SK-N-SH (cell line): ENCODE measurements at regions not wholly inside any gene's neighbourhood (a gene's known extent, or its start where the extent isn't known, plus 50 kb on each side); places are given as distances from the start of the nearest gene placed in this dataset.

Experiments used
- CTCF ChIA-PET: fragments of 300-600, 350-600 bp; formaldehyde crosslinking; extraction: SDS; loops from one replicate; lab custom pipeline; 2021; lab: Yijun Ruan, JAX
- POLR2A ChIA-PET: fragments of 350-600 bp; sonication (Branson Sonifier 250); formaldehyde crosslinking; extraction: SDS; loops from one replicate; lab custom pipeline; 2020; ENCODE audit warnings: antibody characterized with exemption, inconsistent platforms; lab: Yijun Ruan, JAX
- DNase-seq: peaks from one replicate; pipeline ENCODE4 v3.0.0; 2012
- H2AFZ ChIP-seq: fragments of 200-600 bp; sonication (generic); 2 replicates; pipeline ENCODE4 v1.8.1; 2016; ENCODE audit warnings: antibody characterized with exemption, mild to moderate bottlenecking, low read depth
- H3F3A ChIP-seq: fragments of 200-600 bp; sonication (generic); replicated peaks from 2 replicates; pipeline ENCODE3; 2016; ENCODE audit warnings: antibody characterized with exemption, mild to moderate bottlenecking; ENCODE audit not compliant: insufficient read depth
- H3K27ac ChIP-seq, 2 experiments: fragments of 200-500 bp in 1 of 2; fragments of 200-600 bp in 1 of 2; sonication (Bioruptor generic) in 1 of 2; sonication (generic), shearing (Covaris generic) in 1 of 2; 2 replicates each; pipeline versions ENCODE4 v1.5.1 to v1.6.1; 2014 to 2016; ENCODE audit warnings: low read depth in 2 of 2, inconsistent platforms in 1 of 2, low read length in 1 of 2, mild to moderate bottlenecking in 1 of 2, mixed read lengths in 1 of 2
- H3K27me3 ChIP-seq: fragments of 200-600 bp; sonication (generic), shearing (Covaris generic); 2 replicates; pipeline ENCODE4 v1.6.1; 2016; ENCODE audit warnings: mixed run types; ENCODE audit not compliant: insufficient read depth
- H3K36me3 ChIP-seq, 2 experiments: fragments of 200-500 bp in 1 of 2; fragments of 200-600 bp in 1 of 2; sonication (Bioruptor generic) in 1 of 2; sonication (generic) in 1 of 2; replicated peaks in 1 of 2; 2 replicates each; pipeline versions ENCODE3 to v1.5.1; 2014 to 2016; ENCODE audit warnings: low read length in 1 of 2, mild to moderate bottlenecking in 1 of 2; ENCODE audit not compliant: insufficient read depth in 2 of 2, control insufficient read depth in 1 of 2
- H3K4me1 ChIP-seq, 2 experiments: fragments of 200-500 bp in 1 of 2; fragments of 200-600 bp in 1 of 2; sonication (Bioruptor generic) in 1 of 2; sonication (generic), shearing (Covaris generic) in 1 of 2; 2 replicates each; pipeline versions ENCODE4 v1.5.1 to v1.6.1; 2014 to 2016; ENCODE audit warnings: low read depth in 1 of 2, low read length in 1 of 2, mixed run types in 1 of 2; ENCODE audit not compliant: insufficient read depth in 2 of 2, control insufficient read depth in 1 of 2
- H3K4me2 ChIP-seq: fragments of 200-600 bp; sonication (generic), shearing (Covaris generic); 2 replicates; pipeline ENCODE4 v1.6.1; 2017; ENCODE audit warnings: mixed run types
- H3K4me3 ChIP-seq, 2 experiments: fragments of 200-500 bp in 1 of 2; fragments of 200-600 bp in 1 of 2; sonication (Bioruptor generic) in 1 of 2; sonication (generic), shearing (Covaris generic) in 1 of 2; 2 replicates each; pipeline versions ENCODE4 v1.5.1 to v1.8.1; 2014 to 2016; ENCODE audit warnings: low read depth in 2 of 2, inconsistent platforms in 1 of 2, low read length in 1 of 2, mild to moderate bottlenecking in 1 of 2, mixed read lengths in 1 of 2, moderate library complexity in 1 of 2
- H3K79me2 ChIP-seq: fragments of 200-600 bp; sonication (generic); 2 replicates; pipeline ENCODE4 v1.8.1; 2017; ENCODE audit warnings: mild to moderate bottlenecking; ENCODE audit not compliant: insufficient read depth
- H3K9ac ChIP-seq: fragments of 200-600 bp; sonication (generic); 2 replicates; pipeline ENCODE4 v1.6.1; 2017; ENCODE audit warnings: mixed run types
- H3K9me2 ChIP-seq: fragments of 200-600 bp; sonication (generic); 2 replicates; pipeline ENCODE4 v1.6.1; 2017; ENCODE audit warnings: mixed run types
- H3K9me3 ChIP-seq: fragments of 200-600 bp; sonication (generic); 2 replicates; pipeline ENCODE4 v1.6.1; 2017; ENCODE audit warnings: mixed run types, mild to moderate bottlenecking, moderate library complexity
- H4K20me1 ChIP-seq: fragments of 200-600 bp; sonication (generic); 2 replicates; pipeline ENCODE4 v1.6.1; 2017; ENCODE audit warnings: mild to moderate bottlenecking, mixed run types; ENCODE audit not compliant: insufficient read depth
- ELF1 ChIP-seq: IDR thresholded peaks from 2 replicates; pipeline ENCODE4 v1.4.0; 2012
- EZH2phosphoT487 ChIP-seq: fragments of 200-600 bp; sonication (generic); IDR thresholded peaks from 2 replicates; pipeline ENCODE4 v1.6.1; 2017; ENCODE audit warnings: low read depth, mixed run types, mild to moderate bottlenecking, antibody characterized with exemption, moderate library complexity, borderline replicate concordance
- FOXM1 ChIP-seq: IDR thresholded peaks from 2 replicates; pipeline ENCODE4 v1.4.0; 2012; ENCODE audit warnings: low read depth, mild to moderate bottlenecking
- GABPA ChIP-seq: IDR thresholded peaks from 2 replicates; pipeline ENCODE4 v1.4.0; 2012; ENCODE audit warnings: low read depth, mild to moderate bottlenecking
- JUND ChIP-seq: IDR thresholded peaks from 2 replicates; pipeline ENCODE4 v1.4.0; 2012
- MEF2A ChIP-seq: IDR thresholded peaks from 2 replicates; pipeline ENCODE4 v1.4.0; 2012; ENCODE audit warnings: low read depth, borderline replicate concordance
- NRF1 ChIP-seq: IDR thresholded peaks from 2 replicates; pipeline ENCODE4 v1.6.1; 2012; ENCODE audit warnings: low read depth, mild to moderate bottlenecking, low read length
- POLR2AphosphoS5 ChIP-seq: IDR thresholded peaks from 2 replicates; pipeline ENCODE4 v1.6.1; 2012; ENCODE audit warnings: low read depth, low read length
- SIN3A ChIP-seq: IDR thresholded peaks from 2 replicates; pipeline ENCODE4 v1.6.1; 2012; ENCODE audit warnings: low read depth, mild to moderate bottlenecking, low read length, moderate library complexity, borderline replicate concordance
- SMC3 ChIP-seq: IDR thresholded peaks from 2 replicates; pipeline ENCODE4 v1.6.1; 2012; ENCODE audit warnings: low read depth, low read length, improper control_type of control experiment
- TAF1 ChIP-seq: IDR thresholded peaks from 2 replicates; pipeline ENCODE4 v1.6.1; 2012; ENCODE audit warnings: low read depth, mild to moderate bottlenecking, low read length, moderate library complexity, borderline replicate concordance
- TCF12 ChIP-seq: IDR thresholded peaks from 2 replicates; pipeline ENCODE4 v1.4.0; 2012
- TEAD4 ChIP-seq: IDR thresholded peaks from 2 replicates; pipeline ENCODE4 v1.4.0; 2012; ENCODE audit warnings: mild to moderate bottlenecking, borderline replicate concordance; ENCODE audit not compliant: insufficient read depth
- WGBS: methylation state at CpG from one replicate; pipeline ENCODE4 v1.1.6; 2017; ENCODE audit warnings: low lambda C conversion rate; 5-methylcytosine and 5-hydroxymethylcytosine counted together
- TF ChIP-seq, protein P1 (sequence below): fragments of 200-600 bp; sonication (generic); IDR thresholded peaks from 2 replicates; pipeline ENCODE4 v1.6.1; 2017; ENCODE audit warnings: antibody characterized with exemption, mild to moderate bottlenecking, moderate library complexity
- TF ChIP-seq, protein P2 (sequence below): fragments of 150-350 bp; IDR thresholded peaks from 2 replicates; pipeline ENCODE4 v1.6.1; 2017; ENCODE audit warnings: antibody characterized with exemption, low read length, low read depth, borderline replicate concordance
- TF ChIP-seq, protein P3 (sequence below): IDR thresholded peaks from 2 replicates; pipeline ENCODE4 v1.4.0; 2012; ENCODE audit warnings: low read depth
- TF ChIP-seq, protein P4 (sequence below): fragments of 150-350 bp; IDR thresholded peaks from 2 replicates; pipeline ENCODE4 v1.6.1; 2016; ENCODE audit warnings: mild to moderate bottlenecking, low read depth, low read length
- TF ChIP-seq, protein P5 (sequence below): IDR thresholded peaks from 2 replicates; pipeline ENCODE4; 2012
- TF ChIP-seq, protein P6 (sequence below): IDR thresholded peaks from 2 replicates; pipeline ENCODE4 v1.4.0; 2012; ENCODE audit warnings: low read depth, borderline replicate concordance

DNA sequence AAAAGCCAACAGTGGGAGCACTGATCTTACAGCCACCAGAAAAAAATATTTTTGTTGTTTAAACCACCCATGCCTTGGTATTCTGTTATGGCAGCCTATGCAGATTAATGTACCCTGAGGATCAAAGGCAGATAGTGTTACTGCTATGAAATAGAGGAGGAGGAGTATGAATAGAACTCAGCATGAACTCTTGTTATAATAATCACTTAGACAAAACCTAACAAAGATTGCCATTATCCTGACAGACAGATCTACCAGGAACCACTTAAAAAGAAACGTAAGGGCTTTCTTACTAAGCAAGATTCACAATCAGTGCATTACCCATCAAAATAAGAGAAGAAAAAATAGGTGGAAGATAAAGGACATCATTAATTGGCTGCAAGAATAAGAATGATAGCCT is 558.3 kb downstream of the GALC start:
- Histone ChIP-seq H3K27ac (no peak overlapping the region), H3K9me3 (no peaks in the 10 kb centered on the region), H3K27me3 (no peaks in the 10 kb centered on the region), H3K4me2 (no peak overlapping the region), H3K4me1 (no peaks in the 10 kb centered on the region), H3K36me3 (no peaks in the 10 kb centered on the region), H3K9me2 (no peaks in the 10 kb centered on the region), H3K4me3 (no peak overlapping the region), H3K79me2 (no peaks in the 10 kb centered on the region), H4K20me1 (no peaks in the 10 kb centered on the region), H3F3A (no peaks in the 10 kb centered on the region), H2AFZ (no peak overlapping the region), H3K9ac (no peak overlapping the region)
- WGBS = 6% methylated on average over 1 of the region's 1 CpG
- DNase-seq = no peak
- ChIA-PET POLR2A (no interaction called here), CTCF (no interaction called here)
- TF ChIP-seq SIN3A (no peak), SMC3 (no peak), TCF12 (no peak), TEAD4 (no peak), GABPA (no peak), NRF1 (no peak), FOXM1 (no peak), TAF1 (no peak)
- TF ChIP-seq, protein P1, sequence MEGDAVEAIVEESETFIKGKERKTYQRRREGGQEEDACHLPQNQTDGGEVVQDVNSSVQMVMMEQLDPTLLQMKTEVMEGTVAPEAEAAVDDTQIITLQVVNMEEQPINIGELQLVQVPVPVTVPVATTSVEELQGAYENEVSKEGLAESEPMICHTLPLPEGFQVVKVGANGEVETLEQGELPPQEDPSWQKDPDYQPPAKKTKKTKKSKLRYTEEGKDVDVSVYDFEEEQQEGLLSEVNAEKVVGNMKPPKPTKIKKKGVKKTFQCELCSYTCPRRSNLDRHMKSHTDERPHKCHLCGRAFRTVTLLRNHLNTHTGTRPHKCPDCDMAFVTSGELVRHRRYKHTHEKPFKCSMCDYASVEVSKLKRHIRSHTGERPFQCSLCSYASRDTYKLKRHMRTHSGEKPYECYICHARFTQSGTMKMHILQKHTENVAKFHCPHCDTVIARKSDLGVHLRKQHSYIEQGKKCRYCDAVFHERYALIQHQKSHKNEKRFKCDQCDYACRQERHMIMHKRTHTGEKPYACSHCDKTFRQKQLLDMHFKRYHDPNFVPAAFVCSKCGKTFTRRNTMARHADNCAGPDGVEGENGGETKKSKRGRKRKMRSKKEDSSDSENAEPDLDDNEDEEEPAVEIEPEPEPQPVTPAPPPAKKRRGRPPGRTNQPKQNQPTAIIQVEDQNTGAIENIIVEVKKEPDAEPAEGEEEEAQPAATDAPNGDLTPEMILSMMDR = no peak
- TF ChIP-seq, protein P2, sequence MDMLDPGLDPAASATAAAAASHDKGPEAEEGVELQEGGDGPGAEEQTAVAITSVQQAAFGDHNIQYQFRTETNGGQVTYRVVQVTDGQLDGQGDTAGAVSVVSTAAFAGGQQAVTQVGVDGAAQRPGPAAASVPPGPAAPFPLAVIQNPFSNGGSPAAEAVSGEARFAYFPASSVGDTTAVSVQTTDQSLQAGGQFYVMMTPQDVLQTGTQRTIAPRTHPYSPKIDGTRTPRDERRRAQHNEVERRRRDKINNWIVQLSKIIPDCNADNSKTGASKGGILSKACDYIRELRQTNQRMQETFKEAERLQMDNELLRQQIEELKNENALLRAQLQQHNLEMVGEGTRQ = no peak
- TF ChIP-seq, protein P3, sequence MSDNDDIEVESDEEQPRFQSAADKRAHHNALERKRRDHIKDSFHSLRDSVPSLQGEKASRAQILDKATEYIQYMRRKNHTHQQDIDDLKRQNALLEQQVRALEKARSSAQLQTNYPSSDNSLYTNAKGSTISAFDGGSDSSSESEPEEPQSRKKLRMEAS = no peak
- TF ChIP-seq, protein P4, sequence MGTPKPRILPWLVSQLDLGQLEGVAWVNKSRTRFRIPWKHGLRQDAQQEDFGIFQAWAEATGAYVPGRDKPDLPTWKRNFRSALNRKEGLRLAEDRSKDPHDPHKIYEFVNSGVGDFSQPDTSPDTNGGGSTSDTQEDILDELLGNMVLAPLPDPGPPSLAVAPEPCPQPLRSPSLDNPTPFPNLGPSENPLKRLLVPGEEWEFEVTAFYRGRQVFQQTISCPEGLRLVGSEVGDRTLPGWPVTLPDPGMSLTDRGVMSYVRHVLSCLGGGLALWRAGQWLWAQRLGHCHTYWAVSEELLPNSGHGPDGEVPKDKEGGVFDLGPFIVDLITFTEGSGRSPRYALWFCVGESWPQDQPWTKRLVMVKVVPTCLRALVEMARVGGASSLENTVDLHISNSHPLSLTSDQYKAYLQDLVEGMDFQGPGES = no peak

DNA sequence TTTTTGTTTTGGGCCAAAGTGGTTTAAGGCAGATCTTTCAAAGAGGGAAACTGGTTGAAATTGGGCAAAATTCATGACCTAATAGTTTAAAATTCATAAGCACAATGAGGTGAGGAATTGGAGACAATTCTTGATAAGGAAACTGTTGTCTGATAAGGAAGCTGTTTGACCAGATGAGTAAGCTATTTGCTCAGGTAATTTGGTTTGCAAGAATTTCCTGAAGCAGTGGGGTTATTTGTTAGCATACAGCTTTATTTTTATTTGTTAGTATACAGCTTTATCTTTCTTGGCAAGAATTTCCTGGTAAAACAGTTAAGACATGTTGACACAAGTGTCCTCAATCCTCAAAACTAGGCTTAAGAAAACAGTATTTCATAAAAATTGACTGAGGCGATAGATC is 559.0 kb downstream of the GALC start:
- no peak overlapping the region for H2AFZ ChIP-seq
- H3K9me2 ChIP-seq = no peaks in the 10 kb centered on the region
- ChIA-PET POLR2A (no interaction called here), CTCF (no interaction called here)
- no peaks in the 10 kb centered on the region for H3K79me2 ChIP-seq
- H3K36me3 ChIP-seq = no peaks in the 10 kb centered on the region
- H4K20me1 ChIP-seq = no peaks in the 10 kb centered on the region
- H3K4me3 ChIP-seq = no peak overlapping the region
- DNase-seq = no peak
- H3K9me3 ChIP-seq = no peaks in the 10 kb centered on the region
- no peaks in the 10 kb centered on the region for H3K4me1 ChIP-seq
- H3K27me3 ChIP-seq = no peaks in the 10 kb centered on the region
- no peaks in the 10 kb centered on the region for H3F3A ChIP-seq
- no peak overlapping the region for H3K4me2 ChIP-seq
- no peak overlapping the region for H3K9ac ChIP-seq
- 7% methylated on average over 1 of the region's 1 CpG for WGBS
- no peak overlapping the region for H3K27ac ChIP-seq
- TF ChIP-seq JUND = no peak
- TF ChIP-seq, protein P5, sequence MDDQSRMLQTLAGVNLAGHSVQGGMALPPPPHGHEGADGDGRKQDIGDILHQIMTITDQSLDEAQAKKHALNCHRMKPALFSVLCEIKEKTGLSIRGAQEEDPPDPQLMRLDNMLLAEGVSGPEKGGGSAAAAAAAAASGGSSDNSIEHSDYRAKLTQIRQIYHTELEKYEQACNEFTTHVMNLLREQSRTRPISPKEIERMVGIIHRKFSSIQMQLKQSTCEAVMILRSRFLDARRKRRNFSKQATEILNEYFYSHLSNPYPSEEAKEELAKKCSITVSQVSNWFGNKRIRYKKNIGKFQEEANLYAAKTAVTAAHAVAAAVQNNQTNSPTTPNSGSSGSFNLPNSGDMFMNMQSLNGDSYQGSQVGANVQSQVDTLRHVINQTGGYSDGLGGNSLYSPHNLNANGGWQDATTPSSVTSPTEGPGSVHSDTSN = no peak
- TF ChIP-seq, protein P3 = no peak
- no peak for TF ChIP-seq TAF1
- TF ChIP-seq TCF12 = no peak
- TF ChIP-seq, protein P2 = no peak
- TF ChIP-seq POLR2AphosphoS5 = no peak
- TF ChIP-seq, protein P6, sequence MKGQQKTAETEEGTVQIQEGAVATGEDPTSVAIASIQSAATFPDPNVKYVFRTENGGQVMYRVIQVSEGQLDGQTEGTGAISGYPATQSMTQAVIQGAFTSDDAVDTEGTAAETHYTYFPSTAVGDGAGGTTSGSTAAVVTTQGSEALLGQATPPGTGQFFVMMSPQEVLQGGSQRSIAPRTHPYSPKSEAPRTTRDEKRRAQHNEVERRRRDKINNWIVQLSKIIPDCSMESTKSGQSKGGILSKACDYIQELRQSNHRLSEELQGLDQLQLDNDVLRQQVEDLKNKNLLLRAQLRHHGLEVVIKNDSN = no peak
- TF ChIP-seq, protein P4 = no peak
- no peak for TF ChIP-seq MEF2A
- no peak for TF ChIP-seq TEAD4
- TF ChIP-seq EZH2phosphoT487 = no peak
- no peak for TF ChIP-seq ELF1
- no peak for TF ChIP-seq FOXM1
